GM12874 (cell line): ENCODE measurements at regions not wholly inside any gene's neighbourhood (a gene's known extent, or its start where the extent isn't known, plus 50 kb on each side); places are given as distances from the start of the nearest gene placed in this dataset.

Experiments
- CTCF ChIP-seq: IDR thresholded peaks from 2 replicates; pipeline ENCODE4 v1.5.1; 2011; ENCODE audit warnings: low read depth, mild to moderate bottlenecking, control low read depth, low read length, moderate library complexity; ENCODE audit not compliant: insufficient read depth

- TF ChIP-seq CTCF: no peak
These were observed 245.2 kb downstream of the LTN1 start for GRCh38 chr21:28747464-28747863.

- TF ChIP-seq CTCF: no peak
These were observed 246.5 kb downstream of the LTN1 start for GRCh38 chr21:28746166-28746565.

- peak; percentile 82 for TF ChIP-seq CTCF
These were observed 247.3 kb downstream of the LTN1 start for GRCh38 chr21:28745131-28746016.

- no peak for TF ChIP-seq CTCF
These were observed 249.0 kb downstream of the LTN1 start for GRCh38 chr21:28743723-28744122.

- TF ChIP-seq CTCF: no peak
These were observed 250.2 kb downstream of the LTN1 start for GRCh38 chr21:28742527-28742926.

- TF ChIP-seq CTCF: no peak
These were observed 252.6 kb downstream of the LTN1 start for GRCh38 chr21:28740125-28740524.

- no peak for TF ChIP-seq CTCF
These were observed 253.8 kb downstream of the LTN1 start for GRCh38 chr21:28738882-28739281.
